ENCODE measurements at regions not wholly inside any gene's neighbourhood (a gene's known extent, or its start where the extent isn't known, plus 50 kb on each side); places are given as distances from the start of the nearest gene placed in this dataset.

- BruUV-seq (replicated peaks) = no TSS peak
- H3K9me2 ChIP-seq (ENCODE audit: insufficient read depth) = no peaks in the 10 kb centered on the region
- H3K4me2 ChIP-seq (ENCODE audit: low read length) = no peak overlapping the region
- no peaks in the 10 kb centered on the region for H3K9me3 ChIP-seq (ENCODE audit: control insufficient read depth in 1 of 2, insufficient read depth in 1 of 2, low read depth in 1 of 2, low read length in 2 of 2)
- no peak overlapping the region for H3K4me3 ChIP-seq (replicated peaks in 1 of 2; ENCODE audit: low read depth in 1 of 2, low read length in 2 of 2)
- no peaks in the 10 kb centered on the region for H3K4me1 ChIP-seq (ENCODE audit: control insufficient read depth in 1 of 2, insufficient read depth in 2 of 2, low read length in 2 of 2)
- DNase-seq (ENCODE audit: low read depth, low spot score) = no peak
- TF ChIP-seq, protein P1, sequence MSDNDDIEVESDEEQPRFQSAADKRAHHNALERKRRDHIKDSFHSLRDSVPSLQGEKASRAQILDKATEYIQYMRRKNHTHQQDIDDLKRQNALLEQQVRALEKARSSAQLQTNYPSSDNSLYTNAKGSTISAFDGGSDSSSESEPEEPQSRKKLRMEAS (IDR thresholded peaks at IDR 0.05) = no peak
- TF ChIP-seq POLR2AphosphoS5 (IDR thresholded peaks at IDR 0.05; ENCODE audit: low read depth, low read length) (no peak), ELF1 (IDR thresholded peaks at IDR 0.05; ENCODE audit: borderline replicate concordance, low read depth) (no peak), SRF (IDR thresholded peaks at IDR 0.05; ENCODE audit: low read depth) (no peak), RAD21 (IDR thresholded peaks at IDR 0.05; ENCODE audit: low read depth) (no peak), EZH2 (IDR thresholded peaks at IDR 0.05) (no peak), ZBTB33 (IDR thresholded peaks at IDR 0.05; ENCODE audit: extremely low read depth, insufficient replicate concordance, low read length) (no peak), EZH2phosphoT487 (IDR thresholded peaks at IDR 0.05; ENCODE audit: borderline replicate concordance) (no peak), TCF7L2 (IDR thresholded peaks at IDR 0.05; ENCODE audit: borderline replicate concordance, extremely low read depth, insufficient read depth, insufficient read length) (no peak), POLR2A (IDR thresholded peaks at IDR 0.05; ENCODE audit: borderline replicate concordance, extremely low read depth, insufficient read depth, insufficient read length) (no peak), ZNF274 (IDR thresholded peaks at IDR 0.05; ENCODE audit: low read depth, low read length) (no peak), YY1 (IDR thresholded peaks at IDR 0.05; ENCODE audit: extremely low read depth, insufficient replicate concordance, low read depth, low read length) (no peak), FOSL1 (IDR thresholded peaks at IDR 0.05; ENCODE audit: low read depth) (no peak), JUND (IDR thresholded peaks at IDR 0.05) (no peak)
- TF ChIP-seq, protein P2, sequence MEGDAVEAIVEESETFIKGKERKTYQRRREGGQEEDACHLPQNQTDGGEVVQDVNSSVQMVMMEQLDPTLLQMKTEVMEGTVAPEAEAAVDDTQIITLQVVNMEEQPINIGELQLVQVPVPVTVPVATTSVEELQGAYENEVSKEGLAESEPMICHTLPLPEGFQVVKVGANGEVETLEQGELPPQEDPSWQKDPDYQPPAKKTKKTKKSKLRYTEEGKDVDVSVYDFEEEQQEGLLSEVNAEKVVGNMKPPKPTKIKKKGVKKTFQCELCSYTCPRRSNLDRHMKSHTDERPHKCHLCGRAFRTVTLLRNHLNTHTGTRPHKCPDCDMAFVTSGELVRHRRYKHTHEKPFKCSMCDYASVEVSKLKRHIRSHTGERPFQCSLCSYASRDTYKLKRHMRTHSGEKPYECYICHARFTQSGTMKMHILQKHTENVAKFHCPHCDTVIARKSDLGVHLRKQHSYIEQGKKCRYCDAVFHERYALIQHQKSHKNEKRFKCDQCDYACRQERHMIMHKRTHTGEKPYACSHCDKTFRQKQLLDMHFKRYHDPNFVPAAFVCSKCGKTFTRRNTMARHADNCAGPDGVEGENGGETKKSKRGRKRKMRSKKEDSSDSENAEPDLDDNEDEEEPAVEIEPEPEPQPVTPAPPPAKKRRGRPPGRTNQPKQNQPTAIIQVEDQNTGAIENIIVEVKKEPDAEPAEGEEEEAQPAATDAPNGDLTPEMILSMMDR (IDR thresholded peaks at IDR 0.05 in 2 of 3, conservative IDR thresholded peaks at IDR 0.05 in 1 of 3; ENCODE audit: borderline replicate concordance in 1 of 3, insufficient read depth in 1 of 3, low read depth in 2 of 3, low read length in 2 of 3) = no peak
- TF ChIP-seq, protein P3, sequence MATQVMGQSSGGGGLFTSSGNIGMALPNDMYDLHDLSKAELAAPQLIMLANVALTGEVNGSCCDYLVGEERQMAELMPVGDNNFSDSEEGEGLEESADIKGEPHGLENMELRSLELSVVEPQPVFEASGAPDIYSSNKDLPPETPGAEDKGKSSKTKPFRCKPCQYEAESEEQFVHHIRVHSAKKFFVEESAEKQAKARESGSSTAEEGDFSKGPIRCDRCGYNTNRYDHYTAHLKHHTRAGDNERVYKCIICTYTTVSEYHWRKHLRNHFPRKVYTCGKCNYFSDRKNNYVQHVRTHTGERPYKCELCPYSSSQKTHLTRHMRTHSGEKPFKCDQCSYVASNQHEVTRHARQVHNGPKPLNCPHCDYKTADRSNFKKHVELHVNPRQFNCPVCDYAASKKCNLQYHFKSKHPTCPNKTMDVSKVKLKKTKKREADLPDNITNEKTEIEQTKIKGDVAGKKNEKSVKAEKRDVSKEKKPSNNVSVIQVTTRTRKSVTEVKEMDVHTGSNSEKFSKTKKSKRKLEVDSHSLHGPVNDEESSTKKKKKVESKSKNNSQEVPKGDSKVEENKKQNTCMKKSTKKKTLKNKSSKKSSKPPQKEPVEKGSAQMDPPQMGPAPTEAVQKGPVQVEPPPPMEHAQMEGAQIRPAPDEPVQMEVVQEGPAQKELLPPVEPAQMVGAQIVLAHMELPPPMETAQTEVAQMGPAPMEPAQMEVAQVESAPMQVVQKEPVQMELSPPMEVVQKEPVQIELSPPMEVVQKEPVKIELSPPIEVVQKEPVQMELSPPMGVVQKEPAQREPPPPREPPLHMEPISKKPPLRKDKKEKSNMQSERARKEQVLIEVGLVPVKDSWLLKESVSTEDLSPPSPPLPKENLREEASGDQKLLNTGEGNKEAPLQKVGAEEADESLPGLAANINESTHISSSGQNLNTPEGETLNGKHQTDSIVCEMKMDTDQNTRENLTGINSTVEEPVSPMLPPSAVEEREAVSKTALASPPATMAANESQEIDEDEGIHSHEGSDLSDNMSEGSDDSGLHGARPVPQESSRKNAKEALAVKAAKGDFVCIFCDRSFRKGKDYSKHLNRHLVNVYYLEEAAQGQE (IDR thresholded peaks at IDR 0.05; ENCODE audit: low read depth) = no peak
- ChIA-PET RAD21 (ENCODE audit: low non-redundant PET in 1 of 2, low total read pairs in 2 of 2, uncharacterized antibody in 2 of 2, unreplicated experiment in 2 of 2) (no interaction called here), POLR2A (no interaction called here), CTCF (no interaction called here)
- H4K20me1 ChIP-seq (ENCODE audit: insufficient read depth) = no peaks in the 10 kb centered on the region
- no peaks in the 10 kb centered on the region for H3K79me2 ChIP-seq (ENCODE audit: insufficient read depth, low read length)
- intact Hi-C loops (cut with micrococcal nuclease) = no loop called here
- no peak overlapping the region for H3K9ac ChIP-seq (ENCODE audit: low read length)
- ATAC-seq = no peak
- H3K36me3 ChIP-seq (ENCODE audit: control insufficient read depth in 1 of 2, insufficient read depth in 2 of 2, low read length in 2 of 2) = no peaks in the 10 kb centered on the region
- H3K27ac ChIP-seq (ENCODE audit: low read depth, low read length) = no peak overlapping the region
- no peaks in the 10 kb centered on the region for H3K27me3 ChIP-seq (ENCODE audit: insufficient read depth, low read length)
- no peak overlapping the region for H2AFZ ChIP-seq (ENCODE audit: low read depth, low read length, poor library complexity, severe bottlenecking)
Observed at GRCh38 chrX:137882960-137883359, 317.0 kb downstream of the ZIC3 start.
